ENCODE measurements at regions not wholly inside any gene's neighbourhood (a gene's known extent, or its start where the extent isn't known, plus 50 kb on each side); places are given as distances from the start of the nearest gene placed in this dataset.

DNA sequence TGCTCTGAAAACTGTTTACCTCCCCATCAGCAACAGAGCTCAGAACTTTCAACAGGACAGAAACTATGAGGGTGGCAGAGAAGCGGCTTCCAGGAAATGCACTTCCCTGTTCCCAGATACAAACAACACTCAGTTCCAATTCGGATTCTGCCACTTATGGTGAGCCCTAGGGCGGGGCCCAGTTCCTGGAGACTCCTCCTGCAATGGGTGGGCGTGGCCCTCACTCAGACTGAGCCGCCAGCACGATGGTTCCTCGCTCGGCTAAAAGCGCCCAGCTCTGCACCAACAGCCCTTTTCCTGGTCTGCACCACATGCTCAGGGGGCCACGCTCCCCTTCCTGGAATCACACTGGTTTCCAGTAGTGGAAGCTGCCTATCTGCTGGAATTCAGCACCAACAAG lies 314.1 kb downstream of the CTTN start:
- no peak overlapping the region for H3K4me3 ChIP-seq (ENCODE audit: low read length)
- H3K4me2 ChIP-seq (ENCODE audit: low read length): no peak overlapping the region
- no peaks in the 10 kb centered on the region for H3K9me2 ChIP-seq (ENCODE audit: insufficient read depth, low read length)
- H3K36me3 ChIP-seq (ENCODE audit: insufficient read depth, low read length): no peaks in the 10 kb centered on the region
- H3K27me3 ChIP-seq (ENCODE audit: insufficient read depth, low read depth, low read length): no peaks in the 10 kb centered on the region
- H2AFZ ChIP-seq (ENCODE audit: low read depth, low read length): no peak overlapping the region
- peaks cover 18% of the 10 kb centered on the region for H3K79me2 ChIP-seq (replicated peaks; ENCODE audit: insufficient read depth, low read length)
- no peak overlapping the region for H3K9ac ChIP-seq (ENCODE audit: low read length)
- H3K9me3 ChIP-seq (ENCODE audit: low read length): no peaks in the 10 kb centered on the region
- no peak overlapping the region for H3K27ac ChIP-seq (ENCODE audit: low read length)
- TF ChIP-seq TAF1 (IDR thresholded peaks at IDR 0.05; ENCODE audit: low read depth) (no peak), MXI1 (conservative IDR thresholded peaks at IDR 0.05; ENCODE audit: poor library complexity, severe bottlenecking) (no peak), EZH2 (IDR thresholded peaks at IDR 0.05; ENCODE audit: borderline replicate concordance, insufficient read depth, low read length, poor library complexity, severe bottlenecking) (no peak), EP300 (conservative IDR thresholded peaks at IDR 0.05; ENCODE audit: poor library complexity, severe bottlenecking) (no peak), POLR2AphosphoS5 (IDR thresholded peaks at IDR 0.05) (no peak), SMC3 (conservative IDR thresholded peaks at IDR 0.05; ENCODE audit: poor library complexity) (no peak), RAD21 (conservative IDR thresholded peaks at IDR 0.05) (no peak)
- TF ChIP-seq, protein P1, sequence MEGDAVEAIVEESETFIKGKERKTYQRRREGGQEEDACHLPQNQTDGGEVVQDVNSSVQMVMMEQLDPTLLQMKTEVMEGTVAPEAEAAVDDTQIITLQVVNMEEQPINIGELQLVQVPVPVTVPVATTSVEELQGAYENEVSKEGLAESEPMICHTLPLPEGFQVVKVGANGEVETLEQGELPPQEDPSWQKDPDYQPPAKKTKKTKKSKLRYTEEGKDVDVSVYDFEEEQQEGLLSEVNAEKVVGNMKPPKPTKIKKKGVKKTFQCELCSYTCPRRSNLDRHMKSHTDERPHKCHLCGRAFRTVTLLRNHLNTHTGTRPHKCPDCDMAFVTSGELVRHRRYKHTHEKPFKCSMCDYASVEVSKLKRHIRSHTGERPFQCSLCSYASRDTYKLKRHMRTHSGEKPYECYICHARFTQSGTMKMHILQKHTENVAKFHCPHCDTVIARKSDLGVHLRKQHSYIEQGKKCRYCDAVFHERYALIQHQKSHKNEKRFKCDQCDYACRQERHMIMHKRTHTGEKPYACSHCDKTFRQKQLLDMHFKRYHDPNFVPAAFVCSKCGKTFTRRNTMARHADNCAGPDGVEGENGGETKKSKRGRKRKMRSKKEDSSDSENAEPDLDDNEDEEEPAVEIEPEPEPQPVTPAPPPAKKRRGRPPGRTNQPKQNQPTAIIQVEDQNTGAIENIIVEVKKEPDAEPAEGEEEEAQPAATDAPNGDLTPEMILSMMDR (IDR thresholded peaks at IDR 0.05; ENCODE audit: poor library complexity, severe bottlenecking): no peak
- TF ChIP-seq, protein P2, sequence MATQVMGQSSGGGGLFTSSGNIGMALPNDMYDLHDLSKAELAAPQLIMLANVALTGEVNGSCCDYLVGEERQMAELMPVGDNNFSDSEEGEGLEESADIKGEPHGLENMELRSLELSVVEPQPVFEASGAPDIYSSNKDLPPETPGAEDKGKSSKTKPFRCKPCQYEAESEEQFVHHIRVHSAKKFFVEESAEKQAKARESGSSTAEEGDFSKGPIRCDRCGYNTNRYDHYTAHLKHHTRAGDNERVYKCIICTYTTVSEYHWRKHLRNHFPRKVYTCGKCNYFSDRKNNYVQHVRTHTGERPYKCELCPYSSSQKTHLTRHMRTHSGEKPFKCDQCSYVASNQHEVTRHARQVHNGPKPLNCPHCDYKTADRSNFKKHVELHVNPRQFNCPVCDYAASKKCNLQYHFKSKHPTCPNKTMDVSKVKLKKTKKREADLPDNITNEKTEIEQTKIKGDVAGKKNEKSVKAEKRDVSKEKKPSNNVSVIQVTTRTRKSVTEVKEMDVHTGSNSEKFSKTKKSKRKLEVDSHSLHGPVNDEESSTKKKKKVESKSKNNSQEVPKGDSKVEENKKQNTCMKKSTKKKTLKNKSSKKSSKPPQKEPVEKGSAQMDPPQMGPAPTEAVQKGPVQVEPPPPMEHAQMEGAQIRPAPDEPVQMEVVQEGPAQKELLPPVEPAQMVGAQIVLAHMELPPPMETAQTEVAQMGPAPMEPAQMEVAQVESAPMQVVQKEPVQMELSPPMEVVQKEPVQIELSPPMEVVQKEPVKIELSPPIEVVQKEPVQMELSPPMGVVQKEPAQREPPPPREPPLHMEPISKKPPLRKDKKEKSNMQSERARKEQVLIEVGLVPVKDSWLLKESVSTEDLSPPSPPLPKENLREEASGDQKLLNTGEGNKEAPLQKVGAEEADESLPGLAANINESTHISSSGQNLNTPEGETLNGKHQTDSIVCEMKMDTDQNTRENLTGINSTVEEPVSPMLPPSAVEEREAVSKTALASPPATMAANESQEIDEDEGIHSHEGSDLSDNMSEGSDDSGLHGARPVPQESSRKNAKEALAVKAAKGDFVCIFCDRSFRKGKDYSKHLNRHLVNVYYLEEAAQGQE (IDR thresholded peaks at IDR 0.05; ENCODE audit: borderline replicate concordance): no peak
- H3F3A ChIP-seq (ENCODE audit: insufficient read depth, low read length, poor library complexity, severe bottlenecking): no peaks in the 10 kb centered on the region
- H4K20me1 ChIP-seq (ENCODE audit: insufficient read depth): no peaks in the 10 kb centered on the region

DNA sequence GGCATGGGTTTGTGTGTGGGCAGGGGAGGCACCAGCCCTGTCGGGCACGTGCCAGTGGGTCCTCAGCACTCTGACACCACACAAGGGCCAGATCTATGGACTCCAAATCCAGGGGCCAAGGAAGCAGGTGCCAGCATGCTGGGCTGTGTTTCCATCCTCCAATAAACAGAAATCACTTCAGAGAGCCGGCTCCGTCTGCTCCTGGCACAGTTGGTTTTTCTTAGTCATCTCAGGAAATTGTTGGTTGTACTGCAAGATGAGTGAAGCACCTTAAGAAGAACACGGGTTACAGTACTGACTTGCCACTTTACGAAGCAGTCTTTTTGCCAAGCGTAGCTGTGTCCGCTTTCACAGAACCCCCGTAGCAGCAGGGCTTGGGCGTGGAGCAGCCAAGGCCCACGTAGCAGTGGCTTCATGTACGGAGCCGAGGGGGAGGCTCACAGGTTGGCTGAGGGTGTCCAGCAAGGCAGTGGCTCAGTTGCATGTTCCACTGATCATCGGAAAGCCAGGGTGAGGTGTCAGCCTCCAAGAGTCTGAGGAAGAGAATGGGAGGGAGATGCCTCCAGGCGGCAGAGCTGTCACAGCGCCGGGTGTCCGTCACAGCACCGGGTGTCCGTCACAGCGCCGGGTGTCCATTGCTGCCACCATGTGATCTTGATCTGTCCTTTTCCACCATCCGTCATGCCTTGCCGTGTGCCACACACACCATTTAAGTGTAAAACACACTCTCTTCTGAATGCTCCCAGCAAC lies 314.9 kb downstream of the CTTN start:
- H3K9me2 ChIP-seq (ENCODE audit: insufficient read depth, low read length): no peaks in the 10 kb centered on the region
- peaks cover 18% of the 10 kb centered on the region for H3K79me2 ChIP-seq (replicated peaks; ENCODE audit: insufficient read depth, low read length)
- no peaks in the 10 kb centered on the region for H3K36me3 ChIP-seq (ENCODE audit: insufficient read depth, low read length)
- H3F3A ChIP-seq (ENCODE audit: insufficient read depth, low read length, poor library complexity, severe bottlenecking): no peaks in the 10 kb centered on the region
- H4K20me1 ChIP-seq (ENCODE audit: insufficient read depth): no peaks in the 10 kb centered on the region
- H3K9ac ChIP-seq (ENCODE audit: low read length): no peak overlapping the region
- H3K9me3 ChIP-seq (ENCODE audit: low read length): no peaks in the 10 kb centered on the region
- H3K4me3 ChIP-seq (ENCODE audit: low read length): no peak overlapping the region
- H3K27me3 ChIP-seq (ENCODE audit: insufficient read depth, low read depth, low read length): no peaks in the 10 kb centered on the region
- no peak overlapping the region for H2AFZ ChIP-seq (ENCODE audit: low read depth, low read length)
- no peak overlapping the region for H3K27ac ChIP-seq (ENCODE audit: low read length)
- H3K4me2 ChIP-seq (ENCODE audit: low read length): no peak overlapping the region
- TF ChIP-seq, protein P2 (IDR thresholded peaks at IDR 0.05; ENCODE audit: borderline replicate concordance): no peak
- no peak for TF ChIP-seq EZH2 (IDR thresholded peaks at IDR 0.05; ENCODE audit: borderline replicate concordance, insufficient read depth, low read length, poor library complexity, severe bottlenecking)
- no peak for TF ChIP-seq POLR2AphosphoS5 (IDR thresholded peaks at IDR 0.05)
- TF ChIP-seq SMC3 (conservative IDR thresholded peaks at IDR 0.05; ENCODE audit: poor library complexity): no peak
- TF ChIP-seq TAF1 (IDR thresholded peaks at IDR 0.05; ENCODE audit: low read depth): no peak
- no peak for TF ChIP-seq RAD21 (conservative IDR thresholded peaks at IDR 0.05)
- TF ChIP-seq, protein P1 (IDR thresholded peaks at IDR 0.05; ENCODE audit: poor library complexity, severe bottlenecking): no peak
- no peak for TF ChIP-seq MXI1 (conservative IDR thresholded peaks at IDR 0.05; ENCODE audit: poor library complexity, severe bottlenecking)
- TF ChIP-seq EP300 (conservative IDR thresholded peaks at IDR 0.05; ENCODE audit: poor library complexity, severe bottlenecking): no peak
